ENCODE measurements at regions not wholly inside any gene's neighbourhood (a gene's known extent, or its start where the extent isn't known, plus 50 kb on each side); places are given as distances from the start of the nearest gene placed in this dataset.

DNA sequence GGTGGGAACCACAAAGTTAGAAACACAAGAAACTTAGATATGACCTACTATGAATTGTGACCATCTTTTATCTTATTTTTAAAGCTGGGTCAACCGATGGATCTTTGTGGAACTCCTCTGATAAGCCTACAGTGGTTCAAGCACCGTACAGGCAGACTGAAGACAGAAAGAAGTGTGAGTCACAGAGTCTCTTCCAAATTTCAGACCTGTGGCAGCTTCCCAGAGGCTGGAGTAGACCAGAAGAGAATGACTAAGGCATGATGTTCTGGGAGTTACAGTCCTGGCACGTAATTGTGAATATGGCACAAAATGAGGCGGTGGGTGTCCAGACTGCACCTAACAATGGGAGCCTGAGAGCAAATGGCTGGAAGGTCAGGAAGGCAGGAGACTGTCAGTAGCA lies 70.0 kb downstream of the LMO4 start:
- no peak for TF ChIP-seq CTCF (IDR thresholded peaks at IDR 0.05; ENCODE audit: unreplicated experiment in 3 of 3)
- H3K4me3 Mint-ChIP-seq, result no peak overlapping the region
- no peaks in the 10 kb centered on the region for H3K9me3 Mint-ChIP-seq
- H3K4me1 Mint-ChIP-seq, result peaks cover 18% of the 10 kb centered on the region
- no peak overlapping the region for H3K27ac Mint-ChIP-seq
- H3K27me3 Mint-ChIP-seq (ENCODE audit: low read depth), result no peaks in the 10 kb centered on the region
- H3K36me3 Mint-ChIP-seq (ENCODE audit: low read depth), result no peaks in the 10 kb centered on the region

- Mint-ChIP-seq H3K4me3 (no peak overlapping the region), H3K9me3 (no peaks in the 10 kb centered on the region), H3K27ac (peak overlapping the region in 1 of 3 experiments; percentile 31), H3K27me3 (ENCODE audit: low read depth) (no peaks in the 10 kb centered on the region), H3K4me1 (peaks cover 14% of the 10 kb centered on the region), H3K36me3 (ENCODE audit: low read depth) (no peaks in the 10 kb centered on the region)
- TF ChIP-seq CTCF (IDR thresholded peaks at IDR 0.05; ENCODE audit: unreplicated experiment in 3 of 3), result no peak
Observed at GRCh38 chr1:87399264-87399663, 70.6 kb downstream of the LMO4 start.

- Mint-ChIP-seq H3K4me1 (peaks cover 10% of the 10 kb centered on the region), H3K4me3 (no peak overlapping the region), H3K27me3 (ENCODE audit: low read depth) (no peaks in the 10 kb centered on the region), H3K27ac (peak overlapping the region in 1 of 3 experiments; percentile 31), H3K9me3 (no peaks in the 10 kb centered on the region), H3K36me3 (ENCODE audit: low read depth) (no peaks in the 10 kb centered on the region)
- no peak for TF ChIP-seq CTCF (IDR thresholded peaks at IDR 0.05; ENCODE audit: unreplicated experiment in 3 of 3)
Observed at GRCh38 chr1:87399701-87400100, 71.0 kb downstream of the LMO4 start.

GRCh38 chr1:87400813-87401212 lies 72.1 kb downstream of the LMO4 start:
- Mint-ChIP-seq H3K4me3 (no peak overlapping the region), H3K4me1 (peaks cover 7% of the 10 kb centered on the region), H3K9me3 (peaks cover 3% of the 10 kb centered on the region), H3K27ac (no peak overlapping the region), H3K27me3 (ENCODE audit: low read depth) (no peaks in the 10 kb centered on the region), H3K36me3 (ENCODE audit: low read depth) (no peaks in the 10 kb centered on the region)
- no peak for TF ChIP-seq CTCF (IDR thresholded peaks at IDR 0.05; ENCODE audit: unreplicated experiment in 3 of 3)

- Mint-ChIP-seq H3K9me3 (peaks cover 6% of the 10 kb centered on the region), H3K36me3 (ENCODE audit: low read depth) (no peaks in the 10 kb centered on the region), H3K4me1 (peaks cover 11% of the 10 kb centered on the region), H3K27me3 (ENCODE audit: low read depth) (no peaks in the 10 kb centered on the region), H3K27ac (peak overlapping the region in 2 of 3 experiments; percentile 19 to 58), H3K4me3 (no peak overlapping the region)
- TF ChIP-seq CTCF (IDR thresholded peaks at IDR 0.05; ENCODE audit: unreplicated experiment in 3 of 3), result no peak
Observed at GRCh38 chr1:87402241-87403002, 73.7 kb downstream of the LMO4 start.

Data from nephron (organoid).